GM12878 (cell line): ENCODE measurements at regions not wholly inside any gene's neighbourhood (a gene's known extent, or its start where the extent isn't known, plus 50 kb on each side); places are given as distances from the start of the nearest gene placed in this dataset.

Source experiments
- ATAC-seq: fragments of 200-7000 bp; cut with Tn5 transposase; 3 replicates; pipeline ENCODE4 v1.9.1; 2020; ENCODE audit warnings: mild to moderate bottlenecking, moderate library complexity
- BruUV-seq: library from RNA; stranded (reverse); fragments of 400-500 nt; replicated peaks from 2 replicates; lab custom pipeline; 2021; lab: Mats Ljungman, UMichigan
- CTCF ChIA-PET: fragments of 300-600 bp; sonication (Branson Sonifier 250); formaldehyde crosslinking; extraction: SDS; loops from one replicate; lab custom pipeline; 2021; ENCODE audit warnings: inconsistent platforms; lab: Yijun Ruan, JAX
- POLR2A ChIA-PET: fragments of 350-600 bp; formaldehyde crosslinking; extraction: SDS; loops from one replicate; lab custom pipeline; 2021; ENCODE audit warnings: inconsistent platforms; lab: Charles Lee
- RAD21 ChIA-PET: fragments of 300-600 bp; sonication (Branson Sonifier 250); formaldehyde crosslinking; loops from one replicate; lab custom pipeline; 2023; ENCODE audit warnings: antibody characterized with exemption; ENCODE audit not compliant: unreplicated experiment; lab: Charles Lee
- SMC1A ChIA-PET: fragments of 300-600 bp; sonication (Branson Sonifier 250); formaldehyde crosslinking; loops from one replicate; lab custom pipeline; 2023; ENCODE audit not compliant: unreplicated experiment, uncharacterized antibody; lab: Charles Lee
- DNase-seq: peaks from one replicate; pipeline ENCODE4 v3.0.0-alpha.2; 2011; ENCODE audit warnings: low read depth, low spot score
- FAIRE-seq: peaks from 3 replicates; lab custom pipeline; 2011; peaks lifted over from hg19 to GRCh38; lab: Jason Lieb, UNC
- H2AFZ ChIP-seq: 2 replicates; pipeline ENCODE4 v1.6.0; 2011; ENCODE audit warnings: low read depth, low read length, control low read depth; ENCODE audit not compliant: control insufficient read depth
- H3K27ac ChIP-seq: 2 replicates; pipeline ENCODE4 v1.5.1; 2011; ENCODE audit warnings: control low read depth; ENCODE audit not compliant: control insufficient read depth, insufficient read depth
- H3K27me3 ChIP-seq, 2 experiments: replicated peaks in 1 of 2; 2 replicates each; pipeline versions ENCODE4 v1.6.0 to v1.6.1; 2011; ENCODE audit warnings: low read length in 1 of 2; ENCODE audit not compliant: control insufficient read depth in 2 of 2, insufficient read depth in 2 of 2
- H3K36me3 ChIP-seq, 2 experiments: 2 replicates each; pipeline ENCODE4 v1.5.1; 2011; ENCODE audit warnings: low read length in 1 of 2; ENCODE audit not compliant: control insufficient read depth in 2 of 2, insufficient read depth in 2 of 2
- H3K4me1 ChIP-seq: 2 replicates; pipeline ENCODE4 v1.6.1; 2011; ENCODE audit warnings: mild to moderate bottlenecking, low read length, moderate library complexity, mixed read lengths; ENCODE audit not compliant: control insufficient read depth, insufficient read depth
- H3K4me2 ChIP-seq: 2 replicates; pipeline ENCODE4 v1.6.0; 2011; ENCODE audit warnings: control low read depth; ENCODE audit not compliant: control insufficient read depth, insufficient read depth
- H3K4me3 ChIP-seq: fragments of 200-600 bp; sonication (generic); 2 replicates; pipeline ENCODE4 v1.5.1; 2016
- H3K79me2 ChIP-seq: 2 replicates; pipeline ENCODE4 v1.6.0; 2011; ENCODE audit warnings: low read length; ENCODE audit not compliant: control insufficient read depth, insufficient read depth
- H3K9ac ChIP-seq: 2 replicates; pipeline ENCODE4 v1.8.0; 2011; ENCODE audit warnings: low read length, control low read depth, mixed read lengths; ENCODE audit not compliant: control insufficient read depth, insufficient read depth
- H3K9me3 ChIP-seq: replicated peaks from 3 replicates; pipeline ENCODE4 v1.5.1; 2011; ENCODE audit warnings: mild to moderate bottlenecking, low read length; ENCODE audit not compliant: control insufficient read depth, insufficient read depth
- H4K20me1 ChIP-seq: 2 replicates; pipeline ENCODE4 v1.6.0; 2011; ENCODE audit not compliant: control insufficient read depth, insufficient read depth
- CHD2 ChIP-seq: IDR thresholded peaks from 2 replicates; pipeline ENCODE4 v1.6.1; 2011; ENCODE audit warnings: low read depth, low read length, improper control_type of control experiment, borderline replicate concordance
- ESRRA ChIP-seq: IDR thresholded peaks from 2 replicates; pipeline ENCODE4 v1.6.1; 2012; ENCODE audit warnings: mild to moderate bottlenecking, low read length, improper control_type of control experiment
- GATAD2B ChIP-seq: fragments of 450-650 bp; conservative IDR thresholded peaks from 2 replicates; pipeline ENCODE4 v1.6.1; 2017; ENCODE audit warnings: low read depth, mild to moderate bottlenecking, moderate library complexity
- HDAC6 ChIP-seq: fragments of 200-600 bp; sonication (generic); IDR thresholded peaks from one replicate; pipeline ENCODE4 v1.8.0; 2017; ENCODE audit warnings: antibody characterized with exemption; ENCODE audit not compliant: unreplicated experiment
- JUND ChIP-seq: IDR thresholded peaks from 2 replicates; pipeline ENCODE4 v1.6.1; 2012; ENCODE audit warnings: low read depth, mild to moderate bottlenecking, low read length, improper control_type of control experiment, moderate library complexity
- MEF2A ChIP-seq: IDR thresholded peaks from 2 replicates; pipeline ENCODE4 v1.6.1; 2011; ENCODE audit warnings: low read depth, mild to moderate bottlenecking, low read length, moderate library complexity; ENCODE audit not compliant: insufficient read depth
- MEF2B ChIP-seq: fragments of 450-650 bp; IDR thresholded peaks from 2 replicates; pipeline ENCODE4 v1.6.1; 2018; ENCODE audit warnings: mild to moderate bottlenecking, moderate library complexity; ENCODE audit not compliant: partially characterized antibody, poor library complexity, severe bottlenecking
- NFXL1 ChIP-seq: fragments of 450-650 bp; IDR thresholded peaks from 2 replicates; pipeline ENCODE4 v1.6.1; 2017; ENCODE audit warnings: antibody characterized with exemption, mild to moderate bottlenecking, borderline replicate concordance
- RBBP5 ChIP-seq: fragments of 200-600 bp; sonication (generic); conservative IDR thresholded peaks from 2 replicates; pipeline ENCODE4 v1.6.1; 2016
- SMC3 ChIP-seq: IDR thresholded peaks from 2 replicates; pipeline ENCODE4 v1.6.1; 2011; ENCODE audit warnings: low read length, improper control_type of control experiment, borderline replicate concordance
- SREBF1 ChIP-seq: IDR thresholded peaks from 2 replicates; pipeline ENCODE4 v1.6.1; 2012; ENCODE audit warnings: mild to moderate bottlenecking, low read length
- STAT1 ChIP-seq: fragments of 450-650 bp; conservative IDR thresholded peaks from 2 replicates; pipeline ENCODE4 v1.6.1; 2014; ENCODE audit warnings: antibody characterized with exemption, mild to moderate bottlenecking
- WGBS: methylation state at CpG from one replicate; pipeline ENCODE4 v1.1.6; 2016; ENCODE audit warnings: low lambda C conversion rate; ENCODE audit not compliant: insufficient replicate concordance, insufficient coverage; ENCODE audit errors: missing lambda C conversion rate; 5-methylcytosine and 5-hydroxymethylcytosine counted together
- in situ Hi-C: fragments of 300-500 bp; cut with MboI; formaldehyde crosslinking; loops from 9 replicates; pipeline ENCODE4 v1.14.3; 2018; ENCODE audit warnings: mixed read lengths
- intact Hi-C: fragments of 100-400 bp; cut with micrococcal nuclease; formaldehyde crosslinking; loops from one replicate; pipeline ENCODE4 v1.14.2; 2022; ENCODE audit not compliant: unreplicated experiment
- TF ChIP-seq, protein P1 (sequence below): fragments of 450-650 bp; formaldehyde crosslinking; IDR thresholded peaks from 2 replicates; pipeline ENCODE4 v1.4.0; 2022; ENCODE audit warnings: mild to moderate bottlenecking, moderate library complexity
- TF ChIP-seq, protein P2 (sequence below): fragments of 450-650 bp; IDR thresholded peaks from 2 replicates; pipeline ENCODE4 v1.6.1; 2016; ENCODE audit warnings: mild to moderate bottlenecking
- TF ChIP-seq, protein P3 (sequence below): fragments of 450-650 bp; IDR thresholded peaks from 2 replicates; pipeline ENCODE4 v1.6.1; 2016; ENCODE audit warnings: mild to moderate bottlenecking, moderate library complexity, borderline replicate concordance

DNA sequence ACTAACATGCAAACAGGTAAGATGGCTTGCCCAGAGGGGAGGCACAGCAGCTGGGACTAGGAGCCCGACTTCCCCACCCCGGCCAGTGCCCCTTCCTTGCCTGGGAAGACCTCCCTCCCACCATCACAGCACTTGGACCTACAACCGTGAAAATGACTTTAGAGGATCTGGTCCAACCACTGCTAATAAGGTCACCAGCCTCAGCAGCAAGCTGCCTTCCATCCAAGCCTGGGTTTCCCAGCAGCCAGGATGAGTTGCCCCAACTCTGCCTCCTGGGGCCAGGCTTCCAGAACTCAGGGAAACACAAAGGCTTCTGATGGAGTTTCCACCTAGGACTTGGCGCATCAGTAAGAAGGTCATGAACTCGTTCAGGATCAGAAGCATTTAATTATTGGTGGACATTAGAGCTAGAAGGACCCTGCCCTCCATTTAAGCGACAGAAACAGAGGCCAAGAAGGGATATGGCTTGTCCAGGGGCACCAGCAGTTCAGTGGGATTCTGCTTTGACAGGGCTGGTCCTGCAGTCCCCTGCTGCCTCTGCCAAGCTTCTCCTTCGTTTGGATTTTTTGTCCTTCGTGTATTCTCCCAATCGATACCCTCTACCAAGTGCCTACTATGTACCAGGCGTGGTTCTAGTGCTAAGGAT is 403.0 kb upstream of the ID2 start:
- Histone ChIP-seq H3K9ac (0 out of 2 replicates have a peak overlapping the region, but pooled peaks have one; percentile 2), H3K4me2 (peak overlapping the region; percentile 58), H3K4me1 (peaks cover 17% of the 10 kb centered on the region), H2AFZ (no peak overlapping the region; the same call in 1 of the 2 replicates), H3K36me3 (no peaks in the 10 kb centered on the region), H3K79me2 (no peaks in the 10 kb centered on the region), H3K27ac (no peak overlapping the region), H3K27me3 (no peaks in the 10 kb centered on the region), H4K20me1 (no peaks in the 10 kb centered on the region), H3K9me3 (peaks cover 10% of the 10 kb centered on the region; the same call in 2 of the 3 replicates), H3K4me3 (no peak overlapping the region)
- ChIA-PET POLR2A (interaction anchor here (0.7 to 1.8 kb wide), 5 partner anchors 8 to 50 kb away, joined by 3 to 5 read pairs (median 4); no protein-coding TSS in a partner anchor), RAD21 (interaction anchor here (0.8 to 2.2 kb wide), 14 partner anchors 23 to 851 kb away, joined by 3 to 21 read pairs (median 6); partner anchors contain the start of gene ID2), SMC1A (interaction anchor here (0.9 to 3.9 kb wide), 25 partner anchors 9 to 275 kb away, joined by 3 to 32 read pairs (median 5); no protein-coding TSS in a partner anchor), CTCF (interaction anchor here (0.6 to 1.8 kb wide), 7 partner anchors 13 to 404 kb away, joined by 3 to 5 read pairs (median 3); no protein-coding TSS in a partner anchor)
- FAIRE-seq: no peak
- 78% methylated on average over 10 of the region's 10 CpGs for WGBS
- no peak for DNase-seq
- in situ Hi-C loops: no loop called here
- BruUV-seq: no TSS peak
- intact Hi-C loops: loop anchor here (1.0 to 5.0 kb wide), 2 partner anchors 23 to 37 kb away; no protein-coding TSS in a partner anchor
- ATAC-seq: peak; percentile 18
- TF ChIP-seq SMC3 (no peak), MEF2B (no peak), RBBP5 (no peak), CHD2 (no peak), ESRRA (no peak), JUND (no peak), SREBF1 (no peak), MEF2A (no peak), STAT1 (no peak), HDAC6 (no peak), NFXL1 (no peak), GATAD2B (no peak)
- TF ChIP-seq, protein P1, sequence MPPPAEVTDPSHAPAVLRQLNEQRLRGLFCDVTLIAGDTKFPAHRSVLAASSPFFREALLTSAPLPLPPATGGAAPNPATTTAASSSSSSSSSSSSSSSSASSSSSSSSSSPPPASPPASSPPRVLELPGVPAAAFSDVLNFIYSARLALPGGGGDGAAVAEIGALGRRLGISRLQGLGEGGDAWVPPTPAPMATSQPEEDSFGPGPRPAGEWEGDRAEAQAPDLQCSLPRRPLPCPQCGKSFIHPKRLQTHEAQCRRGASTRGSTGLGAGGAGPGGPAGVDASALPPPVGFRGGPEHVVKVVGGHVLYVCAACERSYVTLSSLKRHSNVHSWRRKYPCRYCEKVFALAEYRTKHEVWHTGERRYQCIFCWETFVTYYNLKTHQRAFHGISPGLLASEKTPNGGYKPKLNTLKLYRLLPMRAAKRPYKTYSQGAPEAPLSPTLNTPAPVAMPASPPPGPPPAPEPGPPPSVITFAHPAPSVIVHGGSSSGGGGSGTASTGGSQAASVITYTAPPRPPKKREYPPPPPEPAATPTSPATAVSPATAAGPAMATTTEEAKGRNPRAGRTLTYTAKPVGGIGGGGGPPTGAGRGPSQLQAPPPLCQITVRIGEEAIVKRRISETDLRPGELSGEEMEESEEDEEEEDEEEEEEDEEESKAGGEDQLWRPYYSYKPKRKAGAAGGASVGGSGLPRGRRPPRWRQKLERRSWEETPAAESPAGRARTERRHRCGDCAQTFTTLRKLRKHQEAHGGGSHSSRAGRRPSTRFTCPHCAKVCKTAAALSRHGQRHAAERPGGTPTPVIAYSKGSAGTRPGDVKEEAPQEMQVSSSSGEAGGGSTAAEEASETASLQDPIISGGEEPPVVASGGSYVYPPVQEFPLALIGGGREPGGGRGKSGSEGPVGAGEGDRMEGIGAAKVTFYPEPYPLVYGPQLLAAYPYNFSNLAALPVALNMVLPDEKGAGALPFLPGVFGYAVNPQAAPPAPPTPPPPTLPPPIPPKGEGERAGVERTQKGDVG: no peak
- TF ChIP-seq, protein P2, sequence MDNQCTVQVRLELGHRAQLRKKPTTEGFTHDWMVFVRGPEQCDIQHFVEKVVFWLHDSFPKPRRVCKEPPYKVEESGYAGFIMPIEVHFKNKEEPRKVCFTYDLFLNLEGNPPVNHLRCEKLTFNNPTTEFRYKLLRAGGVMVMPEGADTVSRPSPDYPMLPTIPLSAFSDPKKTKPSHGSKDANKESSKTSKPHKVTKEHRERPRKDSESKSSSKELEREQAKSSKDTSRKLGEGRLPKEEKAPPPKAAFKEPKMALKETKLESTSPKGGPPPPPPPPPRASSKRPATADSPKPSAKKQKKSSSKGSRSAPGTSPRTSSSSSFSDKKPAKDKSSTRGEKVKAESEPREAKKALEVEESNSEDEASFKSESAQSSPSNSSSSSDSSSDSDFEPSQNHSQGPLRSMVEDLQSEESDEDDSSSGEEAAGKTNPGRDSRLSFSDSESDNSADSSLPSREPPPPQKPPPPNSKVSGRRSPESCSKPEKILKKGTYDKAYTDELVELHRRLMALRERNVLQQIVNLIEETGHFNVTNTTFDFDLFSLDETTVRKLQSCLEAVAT: no peak
- TF ChIP-seq, protein P3, sequence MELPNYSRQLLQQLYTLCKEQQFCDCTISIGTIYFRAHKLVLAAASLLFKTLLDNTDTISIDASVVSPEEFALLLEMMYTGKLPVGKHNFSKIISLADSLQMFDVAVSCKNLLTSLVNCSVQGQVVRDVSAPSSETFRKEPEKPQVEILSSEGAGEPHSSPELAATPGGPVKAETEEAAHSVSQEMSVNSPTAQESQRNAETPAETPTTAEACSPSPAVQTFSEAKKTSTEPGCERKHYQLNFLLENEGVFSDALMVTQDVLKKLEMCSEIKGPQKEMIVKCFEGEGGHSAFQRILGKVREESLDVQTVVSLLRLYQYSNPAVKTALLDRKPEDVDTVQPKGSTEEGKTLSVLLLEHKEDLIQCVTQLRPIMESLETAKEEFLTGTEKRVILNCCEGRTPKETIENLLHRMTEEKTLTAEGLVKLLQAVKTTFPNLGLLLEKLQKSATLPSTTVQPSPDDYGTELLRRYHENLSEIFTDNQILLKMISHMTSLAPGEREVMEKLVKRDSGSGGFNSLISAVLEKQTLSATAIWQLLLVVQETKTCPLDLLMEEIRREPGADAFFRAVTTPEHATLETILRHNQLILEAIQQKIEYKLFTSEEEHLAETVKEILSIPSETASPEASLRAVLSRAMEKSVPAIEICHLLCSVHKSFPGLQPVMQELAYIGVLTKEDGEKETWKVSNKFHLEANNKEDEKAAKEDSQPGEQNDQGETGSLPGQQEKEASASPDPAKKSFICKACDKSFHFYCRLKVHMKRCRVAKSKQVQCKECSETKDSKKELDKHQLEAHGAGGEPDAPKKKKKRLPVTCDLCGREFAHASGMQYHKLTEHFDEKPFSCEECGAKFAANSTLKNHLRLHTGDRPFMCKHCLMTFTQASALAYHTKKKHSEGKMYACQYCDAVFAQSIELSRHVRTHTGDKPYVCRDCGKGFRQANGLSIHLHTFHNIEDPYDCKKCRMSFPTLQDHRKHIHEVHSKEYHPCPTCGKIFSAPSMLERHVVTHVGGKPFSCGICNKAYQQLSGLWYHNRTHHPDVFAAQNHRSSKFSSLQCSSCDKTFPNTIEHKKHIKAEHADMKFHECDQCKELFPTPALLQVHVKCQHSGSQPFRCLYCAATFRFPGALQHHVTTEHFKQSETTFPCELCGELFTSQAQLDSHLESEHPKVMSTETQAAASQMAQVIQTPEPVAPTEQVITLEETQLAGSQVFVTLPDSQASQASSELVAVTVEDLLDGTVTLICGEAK: no peak
